Caco-2 (cell line): ENCODE measurements at regions not wholly inside any gene's neighbourhood (a gene's known extent, or its start where the extent isn't known, plus 50 kb on each side); places are given as distances from the start of the nearest gene placed in this dataset.

ENCODE experiments used
- BruUV-seq: library from RNA; stranded (reverse); fragments of 400-500 nt; replicated peaks from 2 replicates; lab custom pipeline; 2021; lab: Mats Ljungman, UMichigan
- CTCF ChIA-PET: fragments of 300-600 bp; sonication (Branson Sonifier 250); formaldehyde crosslinking; loops from one replicate; lab custom pipeline; 2022; ENCODE audit warnings: antibody characterized with exemption; lab: Charles Lee
- POLR2A ChIA-PET: fragments of 300-600 bp; sonication (Branson Sonifier 250); formaldehyde crosslinking; loops from one replicate; lab custom pipeline; 2022; ENCODE audit warnings: antibody characterized with exemption; lab: Charles Lee
- DNase-seq, 2 experiments: peaks; one replicate each; pipeline versions ENCODE4 v3.0.0 to v3.0.0-alpha.2; 2020 to 2022
- H3K27me3 ChIP-seq: replicated peaks from 2 replicates; pipeline ENCODE4 v1.6.0; 2011; ENCODE audit warnings: low read length; ENCODE audit not compliant: control insufficient read depth, insufficient read depth
- H3K36me3 ChIP-seq: 2 replicates; pipeline ENCODE4 v1.5.1; 2011; ENCODE audit warnings: low read length; ENCODE audit not compliant: control insufficient read depth, insufficient read depth
- H3K4me1 ChIP-seq: fragments of 250-450 bp; sonication (Bioruptor Pico); 2 replicates; pipeline ENCODE4 v1.5.1; 2020; ENCODE audit warnings: mild to moderate bottlenecking
- H3K4me3 ChIP-seq: 2 replicates; pipeline ENCODE4 v1.5.1; 2011; ENCODE audit warnings: low read depth, mild to moderate bottlenecking, control low read depth, low read length
- H3K9me3 ChIP-seq: fragments of 250-450 bp; sonication (Bioruptor Pico); 2 replicates; pipeline ENCODE4 v1.5.1; 2020; ENCODE audit warnings: mild to moderate bottlenecking, moderate library complexity
- H3K27ac Mint-ChIP-seq: one replicate; pipeline ENCODE4 v1.8.0; 2022; ENCODE audit warnings: mixed read lengths; ENCODE audit not compliant: unreplicated experiment
- H3K27me3 Mint-ChIP-seq: one replicate; pipeline ENCODE4 v1.8.0; 2022; ENCODE audit warnings: mixed read lengths; ENCODE audit not compliant: insufficient read depth, unreplicated experiment
- H3K36me3 Mint-ChIP-seq: one replicate; pipeline ENCODE4 v1.8.0; 2022; ENCODE audit warnings: mild to moderate bottlenecking, mixed read lengths; ENCODE audit not compliant: insufficient read depth, unreplicated experiment
- H3K4me1 Mint-ChIP-seq: one replicate; pipeline ENCODE4 v1.8.0; 2022; ENCODE audit warnings: low read depth, mixed read lengths; ENCODE audit not compliant: unreplicated experiment
- H3K4me3 Mint-ChIP-seq: one replicate; pipeline ENCODE4 v1.8.0; 2022; ENCODE audit warnings: mild to moderate bottlenecking, moderate library complexity, mixed read lengths; ENCODE audit not compliant: unreplicated experiment
- H3K9me3 Mint-ChIP-seq: one replicate; pipeline ENCODE4 v1.8.0; 2022; ENCODE audit warnings: mixed read lengths; ENCODE audit not compliant: unreplicated experiment
- intact Hi-C: fragments of 100-400 bp; cut with micrococcal nuclease; formaldehyde crosslinking; loops from one replicate; pipeline ENCODE4 v1.10.0; 2022; ENCODE audit not compliant: unreplicated experiment
- TF ChIP-seq, protein P1 (sequence below), 2 experiments: fragments of 200-600 bp in 1 of 2; IDR thresholded peaks; 1 replicate in 1 of 2; 2 replicates in 1 of 2; pipeline versions ENCODE4 v1.5.1 to v1.8.0; 2011 to 2022; ENCODE audit warnings: antibody characterized with exemption in 1 of 2, control low read depth in 1 of 2, inconsistent platforms in 1 of 2, low read depth in 1 of 2, low read length in 1 of 2, mild to moderate bottlenecking in 1 of 2, moderate library complexity in 1 of 2; ENCODE audit not compliant: insufficient read depth in 1 of 2, severe bottlenecking in 1 of 2, unreplicated experiment in 1 of 2

DNA sequence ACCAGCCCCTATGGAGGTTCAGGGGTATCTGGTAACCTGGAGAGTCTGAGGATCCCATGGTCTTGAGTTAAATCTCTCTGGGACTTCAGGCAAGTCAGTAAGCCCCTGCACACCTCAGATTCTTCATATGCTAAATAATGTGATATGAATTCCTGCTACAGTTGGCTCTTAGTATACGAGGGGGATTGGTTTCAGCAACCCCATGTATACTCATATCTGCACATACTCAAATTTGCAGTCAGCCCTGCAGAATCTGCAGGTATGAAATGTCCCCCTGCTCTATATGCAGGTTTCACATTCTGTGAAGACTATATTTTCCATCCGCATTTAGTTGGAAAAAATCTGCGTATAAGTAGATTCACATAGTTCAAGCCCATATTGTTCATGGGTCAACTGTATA, 136.6 kb downstream of the TOMM20 start:
- Mint-ChIP-seq H3K27ac (no peak overlapping the region), H3K36me3 (peaks cover 7% of the 10 kb centered on the region), H3K27me3 (no peaks in the 10 kb centered on the region), H3K9me3 (no peaks in the 10 kb centered on the region), H3K4me1 (peaks cover 14% of the 10 kb centered on the region), H3K4me3 (no peak overlapping the region)
- Histone ChIP-seq H3K27me3 (no peaks in the 10 kb centered on the region), H3K4me1 (peaks cover 23% of the 10 kb centered on the region), H3K4me3 (no peak overlapping the region), H3K9me3 (no peaks in the 10 kb centered on the region), H3K36me3 (no peaks in the 10 kb centered on the region)
- POLR2A ChIA-PET, result interaction anchor here (0.6 to 0.7 kb wide), 2 partner anchors 22 to 164 kb away, joined by 3 to 5 read pairs; no protein-coding TSS in a partner anchor
- no peak for DNase-seq
- intact Hi-C loops, result no loop called here
- TF ChIP-seq, protein P1, sequence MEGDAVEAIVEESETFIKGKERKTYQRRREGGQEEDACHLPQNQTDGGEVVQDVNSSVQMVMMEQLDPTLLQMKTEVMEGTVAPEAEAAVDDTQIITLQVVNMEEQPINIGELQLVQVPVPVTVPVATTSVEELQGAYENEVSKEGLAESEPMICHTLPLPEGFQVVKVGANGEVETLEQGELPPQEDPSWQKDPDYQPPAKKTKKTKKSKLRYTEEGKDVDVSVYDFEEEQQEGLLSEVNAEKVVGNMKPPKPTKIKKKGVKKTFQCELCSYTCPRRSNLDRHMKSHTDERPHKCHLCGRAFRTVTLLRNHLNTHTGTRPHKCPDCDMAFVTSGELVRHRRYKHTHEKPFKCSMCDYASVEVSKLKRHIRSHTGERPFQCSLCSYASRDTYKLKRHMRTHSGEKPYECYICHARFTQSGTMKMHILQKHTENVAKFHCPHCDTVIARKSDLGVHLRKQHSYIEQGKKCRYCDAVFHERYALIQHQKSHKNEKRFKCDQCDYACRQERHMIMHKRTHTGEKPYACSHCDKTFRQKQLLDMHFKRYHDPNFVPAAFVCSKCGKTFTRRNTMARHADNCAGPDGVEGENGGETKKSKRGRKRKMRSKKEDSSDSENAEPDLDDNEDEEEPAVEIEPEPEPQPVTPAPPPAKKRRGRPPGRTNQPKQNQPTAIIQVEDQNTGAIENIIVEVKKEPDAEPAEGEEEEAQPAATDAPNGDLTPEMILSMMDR (IDR thresholded peaks at IDR 0.05; ENCODE audit: insufficient read depth in 1 of 2, low read depth in 1 of 2, low read length in 1 of 2, severe bottlenecking in 1 of 2, unreplicated experiment in 1 of 2), result no peak
- no TSS peak for BruUV-seq
- CTCF ChIA-PET, result no interaction called here

DNA sequence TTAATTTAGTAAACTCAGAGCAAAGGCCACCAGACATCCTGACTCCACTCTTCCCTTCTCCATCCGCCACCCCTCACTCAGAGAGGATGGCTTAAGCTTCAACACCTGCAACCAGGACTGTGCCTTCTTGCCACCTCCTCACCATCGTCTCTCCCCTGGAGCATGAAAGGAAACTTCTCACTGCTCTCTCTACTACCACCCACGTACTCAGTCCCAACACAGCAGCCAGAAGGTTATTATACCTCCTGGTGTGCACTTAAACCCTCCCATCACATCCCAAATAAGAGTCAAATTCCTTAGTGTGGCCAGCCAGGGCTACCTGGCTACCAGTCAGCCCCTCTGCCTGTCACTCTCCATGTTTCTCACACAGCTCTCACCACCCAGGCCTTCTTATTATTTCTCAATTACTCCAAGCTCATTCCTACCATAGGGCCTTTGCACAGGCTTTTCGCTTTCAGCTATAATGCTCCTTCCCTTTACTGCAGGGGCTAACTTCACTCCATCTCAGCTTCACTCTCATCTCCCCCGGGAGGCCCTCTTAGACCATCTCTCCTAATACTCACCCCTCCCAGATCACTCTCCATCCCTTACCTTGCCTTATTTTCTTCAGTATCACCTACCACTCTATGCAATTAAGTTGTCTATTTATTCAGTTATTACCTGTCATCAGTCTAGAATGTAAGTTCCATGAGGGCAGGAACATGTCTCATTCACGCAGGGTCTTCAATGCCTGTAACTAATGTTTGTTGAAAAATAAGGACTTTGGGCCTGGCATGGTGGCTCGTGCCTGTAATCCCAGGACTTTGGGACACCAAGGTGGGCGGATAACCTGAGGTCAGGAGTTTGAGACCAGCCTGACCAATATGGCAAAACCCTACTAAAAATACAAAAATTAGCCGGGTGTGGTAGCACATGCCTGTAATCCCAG, 137.5 kb downstream of the TOMM20 start:
- no peak overlapping the region for H3K4me3 ChIP-seq
- Mint-ChIP-seq H3K4me3 (no peak overlapping the region), H3K9me3 (no peaks in the 10 kb centered on the region), H3K27me3 (no peaks in the 10 kb centered on the region), H3K4me1 (peaks cover 20% of the 10 kb centered on the region), H3K27ac (no peak overlapping the region), H3K36me3 (peaks cover 12% of the 10 kb centered on the region)
- intact Hi-C loops, result no loop called here
- CTCF ChIA-PET, result no interaction called here
- POLR2A ChIA-PET, result no interaction called here
- BruUV-seq, result no TSS peak
- H3K27me3 ChIP-seq, result no peaks in the 10 kb centered on the region
- DNase-seq, result no peak
- peaks cover 31% of the 10 kb centered on the region for H3K4me1 ChIP-seq
- no peaks in the 10 kb centered on the region for H3K36me3 ChIP-seq
- TF ChIP-seq, protein P1 (IDR thresholded peaks at IDR 0.05; ENCODE audit: insufficient read depth in 1 of 2, low read depth in 1 of 2, low read length in 1 of 2, severe bottlenecking in 1 of 2, unreplicated experiment in 1 of 2), result no peak
- no peaks in the 10 kb centered on the region for H3K9me3 ChIP-seq

DNA sequence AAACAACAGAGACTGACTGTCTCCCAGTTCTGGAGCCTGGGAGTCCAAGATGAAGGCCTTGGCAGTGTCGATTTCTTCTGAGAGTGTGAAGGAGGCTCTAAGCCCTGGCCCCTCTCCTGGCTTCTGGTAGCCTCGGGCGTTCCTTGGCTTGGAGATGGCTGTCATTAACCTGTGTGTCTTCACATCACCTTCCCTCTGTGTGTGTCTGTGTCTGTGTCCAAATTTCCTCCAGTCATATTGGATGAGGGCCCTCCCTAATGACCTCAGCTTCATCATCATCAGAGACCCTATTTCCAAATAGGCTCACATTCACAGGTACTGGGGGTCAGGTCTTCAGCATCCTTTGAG, 138.3 kb downstream of the TOMM20 start:
- TF ChIP-seq, protein P1 (IDR thresholded peaks at IDR 0.05; ENCODE audit: insufficient read depth in 1 of 2, low read depth in 1 of 2, low read length in 1 of 2, severe bottlenecking in 1 of 2, unreplicated experiment in 1 of 2), result no peak
- BruUV-seq, result no TSS peak
- ChIA-PET CTCF (no interaction called here), POLR2A (no interaction called here)
- Histone ChIP-seq H3K36me3 (no peaks in the 10 kb centered on the region), H3K9me3 (no peaks in the 10 kb centered on the region), H3K4me1 (peaks cover 36% of the 10 kb centered on the region), H3K4me3 (no peak overlapping the region), H3K27me3 (no peaks in the 10 kb centered on the region)
- DNase-seq, result no peak
- intact Hi-C loops, result no loop called here
- H3K36me3 Mint-ChIP-seq, result peaks cover 12% of the 10 kb centered on the region
- no peaks in the 10 kb centered on the region for H3K27me3 Mint-ChIP-seq
- no peak overlapping the region for H3K27ac Mint-ChIP-seq
- H3K4me3 Mint-ChIP-seq, result no peak overlapping the region
- H3K4me1 Mint-ChIP-seq, result peaks cover 20% of the 10 kb centered on the region
- H3K9me3 Mint-ChIP-seq, result no peaks in the 10 kb centered on the region
